ENCODE measurements at regions not wholly inside any gene's neighbourhood (a gene's known extent, or its start where the extent isn't known, plus 50 kb on each side); places are given as distances from the start of the nearest gene placed in this dataset.

- TF ChIP-seq POLR2A (IDR thresholded peaks at IDR 0.05): no peak
- no peak for TF ChIP-seq CTCF (IDR thresholded peaks at IDR 0.05)
- Histone ChIP-seq H3K36me3 (no peaks in the 10 kb centered on the region), H3K4me3 (no peak overlapping the region), H3K27ac (no peak overlapping the region), H3K4me1 (no peaks in the 10 kb centered on the region), H3K27me3 (no peaks in the 10 kb centered on the region), H3K9me3 (no peaks in the 10 kb centered on the region)
- no peak for DNase-seq
These were observed 290.1 kb upstream of the CDH9 start for GRCh38 chr5:27328480-27328879.

- TF ChIP-seq CTCF (IDR thresholded peaks at IDR 0.05) (no peak), POLR2A (IDR thresholded peaks at IDR 0.05) (no peak)
- Histone ChIP-seq H3K4me3 (no peak overlapping the region), H3K36me3 (no peaks in the 10 kb centered on the region)
These were observed 287.1 kb upstream of the CDH9 start for GRCh38 chr5:27325513-27325912.

GRCh38 chr5:27318701-27319100 is 280.3 kb upstream of the CDH9 start:
- Histone ChIP-seq H3K4me3 (no peak overlapping the region), H3K27me3 (no peaks in the 10 kb centered on the region), H3K27ac (no peak overlapping the region), H3K4me1 (no peaks in the 10 kb centered on the region), H3K36me3 (no peaks in the 10 kb centered on the region), H3K9me3 (no peaks in the 10 kb centered on the region)
- DNase-seq: no peak
- TF ChIP-seq CTCF (IDR thresholded peaks at IDR 0.05) (no peak), POLR2A (IDR thresholded peaks at IDR 0.05) (no peak)

More at GRCh38 chr5:27325513-27325912, 287.1 kb upstream of the CDH9 start:
- no peaks in the 10 kb centered on the region for H3K27me3 ChIP-seq
- DNase-seq: no peak
- H3K27ac ChIP-seq: no peak overlapping the region
- no peaks in the 10 kb centered on the region for H3K4me1 ChIP-seq
- no peaks in the 10 kb centered on the region for H3K9me3 ChIP-seq

GRCh38 chr5:27316271-27316650 is 277.9 kb upstream of the CDH9 start:
- H3K27ac ChIP-seq: no peak overlapping the region
- TF ChIP-seq CTCF (IDR thresholded peaks at IDR 0.05): no peak
- no peak for TF ChIP-seq POLR2A (IDR thresholded peaks at IDR 0.05)
- H3K4me1 ChIP-seq: no peaks in the 10 kb centered on the region
- H3K4me3 ChIP-seq: no peak overlapping the region
- H3K36me3 ChIP-seq: no peaks in the 10 kb centered on the region
- no peaks in the 10 kb centered on the region for H3K27me3 ChIP-seq
- H3K9me3 ChIP-seq: peaks cover 0 to 3% (median 0%) of the 10 kb centered on the region in 4 donors
- DNase-seq: no peak

GRCh38 chr5:27315363-27316270 is 277.2 kb upstream of the CDH9 start:
- H3K36me3 ChIP-seq: no peaks in the 10 kb centered on the region
- no peak overlapping the region for H3K4me3 ChIP-seq
- no peak for DNase-seq
- H3K9me3 ChIP-seq: peaks cover 0 to 3% (median 0%) of the 10 kb centered on the region in 4 donors
- no peak for TF ChIP-seq CTCF (IDR thresholded peaks at IDR 0.05)
- TF ChIP-seq POLR2A (IDR thresholded peaks at IDR 0.05): no peak
- H3K27ac ChIP-seq: no peak overlapping the region
- H3K27me3 ChIP-seq: no peaks in the 10 kb centered on the region
- no peaks in the 10 kb centered on the region for H3K4me1 ChIP-seq

Measured in Peyer's patch (tissue), 4 donors.